Neural crest cell (in vitro differentiated cells): ENCODE measurements at regions not wholly inside any gene's neighbourhood (a gene's known extent, or its start where the extent isn't known, plus 50 kb on each side); places are given as distances from the start of the nearest gene placed in this dataset.

Experiments used
- DNase-seq: peaks from one replicate; pipeline ENCODE4 v3.0.0; 2021; ENCODE audit warnings: low read depth, mixed read lengths, low spot score
- H3K27ac Mint-ChIP-seq: one replicate; pipeline ENCODE4 v1.8.0; 2021; ENCODE audit warnings: mild to moderate bottlenecking, mixed read lengths; ENCODE audit not compliant: unreplicated experiment
- H3K27me3 Mint-ChIP-seq: 2 replicates; pipeline ENCODE4 v1.8.0; 2021; ENCODE audit warnings: low read depth, mild to moderate bottlenecking, mixed read lengths
- H3K36me3 Mint-ChIP-seq: 2 replicates; pipeline ENCODE4 v1.8.0; 2021; ENCODE audit warnings: low read depth, mild to moderate bottlenecking, mixed read lengths
- H3K4me1 Mint-ChIP-seq: 2 replicates; pipeline ENCODE4 v1.8.0; 2021; ENCODE audit warnings: mixed read lengths
- H3K4me3 Mint-ChIP-seq: one replicate; pipeline ENCODE4 v1.8.0; 2021; ENCODE audit warnings: mild to moderate bottlenecking, mixed read lengths
- H3K9me3 Mint-ChIP-seq: 2 replicates; pipeline ENCODE4 v1.8.0; 2021; ENCODE audit warnings: mixed read lengths
- TF ChIP-seq, protein P1 (sequence below): fragments of 200-600 bp; sonication (generic); conservative IDR thresholded peaks from 2 replicates; pipeline ENCODE4 v1.5.0; 2021; ENCODE audit warnings: antibody characterized with exemption, mild to moderate bottlenecking

DNA sequence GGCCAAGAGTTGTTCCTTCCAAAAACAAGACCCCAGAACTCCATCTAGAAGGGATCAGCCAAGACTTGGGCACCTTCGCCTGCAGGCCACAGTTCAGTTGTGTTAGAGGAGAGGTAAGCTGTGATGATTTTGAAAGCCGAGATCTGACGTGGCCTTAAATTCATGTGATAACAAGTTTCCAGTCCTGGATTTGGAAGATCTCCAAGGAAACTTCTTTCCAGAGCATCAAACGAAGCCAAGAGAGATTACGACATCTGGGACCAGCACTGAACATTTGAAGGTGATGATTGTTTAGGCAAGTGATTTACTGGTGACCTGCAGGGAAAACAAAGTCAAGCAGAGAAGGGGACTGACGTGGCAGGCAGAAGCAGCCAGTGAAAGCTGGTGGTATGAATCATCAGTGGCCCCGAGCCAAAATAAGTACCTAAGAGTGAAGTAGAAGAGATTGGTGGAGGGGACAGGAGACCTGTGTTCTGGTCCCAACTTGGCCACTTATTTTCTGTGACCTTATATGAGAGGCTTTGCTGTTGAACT, 339.0 kb upstream of the PROK2 start:
- H3K27me3 Mint-ChIP-seq: peaks cover 2% of the 10 kb centered on the region
- no peak overlapping the region for H3K27ac Mint-ChIP-seq
- H3K36me3 Mint-ChIP-seq: no peaks in the 10 kb centered on the region
- no peak overlapping the region for H3K4me3 Mint-ChIP-seq
- no peaks in the 10 kb centered on the region for H3K9me3 Mint-ChIP-seq
- DNase-seq: no peak
- no peaks in the 10 kb centered on the region for H3K4me1 Mint-ChIP-seq
- TF ChIP-seq, protein P1, sequence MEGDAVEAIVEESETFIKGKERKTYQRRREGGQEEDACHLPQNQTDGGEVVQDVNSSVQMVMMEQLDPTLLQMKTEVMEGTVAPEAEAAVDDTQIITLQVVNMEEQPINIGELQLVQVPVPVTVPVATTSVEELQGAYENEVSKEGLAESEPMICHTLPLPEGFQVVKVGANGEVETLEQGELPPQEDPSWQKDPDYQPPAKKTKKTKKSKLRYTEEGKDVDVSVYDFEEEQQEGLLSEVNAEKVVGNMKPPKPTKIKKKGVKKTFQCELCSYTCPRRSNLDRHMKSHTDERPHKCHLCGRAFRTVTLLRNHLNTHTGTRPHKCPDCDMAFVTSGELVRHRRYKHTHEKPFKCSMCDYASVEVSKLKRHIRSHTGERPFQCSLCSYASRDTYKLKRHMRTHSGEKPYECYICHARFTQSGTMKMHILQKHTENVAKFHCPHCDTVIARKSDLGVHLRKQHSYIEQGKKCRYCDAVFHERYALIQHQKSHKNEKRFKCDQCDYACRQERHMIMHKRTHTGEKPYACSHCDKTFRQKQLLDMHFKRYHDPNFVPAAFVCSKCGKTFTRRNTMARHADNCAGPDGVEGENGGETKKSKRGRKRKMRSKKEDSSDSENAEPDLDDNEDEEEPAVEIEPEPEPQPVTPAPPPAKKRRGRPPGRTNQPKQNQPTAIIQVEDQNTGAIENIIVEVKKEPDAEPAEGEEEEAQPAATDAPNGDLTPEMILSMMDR: no peak

DNA sequence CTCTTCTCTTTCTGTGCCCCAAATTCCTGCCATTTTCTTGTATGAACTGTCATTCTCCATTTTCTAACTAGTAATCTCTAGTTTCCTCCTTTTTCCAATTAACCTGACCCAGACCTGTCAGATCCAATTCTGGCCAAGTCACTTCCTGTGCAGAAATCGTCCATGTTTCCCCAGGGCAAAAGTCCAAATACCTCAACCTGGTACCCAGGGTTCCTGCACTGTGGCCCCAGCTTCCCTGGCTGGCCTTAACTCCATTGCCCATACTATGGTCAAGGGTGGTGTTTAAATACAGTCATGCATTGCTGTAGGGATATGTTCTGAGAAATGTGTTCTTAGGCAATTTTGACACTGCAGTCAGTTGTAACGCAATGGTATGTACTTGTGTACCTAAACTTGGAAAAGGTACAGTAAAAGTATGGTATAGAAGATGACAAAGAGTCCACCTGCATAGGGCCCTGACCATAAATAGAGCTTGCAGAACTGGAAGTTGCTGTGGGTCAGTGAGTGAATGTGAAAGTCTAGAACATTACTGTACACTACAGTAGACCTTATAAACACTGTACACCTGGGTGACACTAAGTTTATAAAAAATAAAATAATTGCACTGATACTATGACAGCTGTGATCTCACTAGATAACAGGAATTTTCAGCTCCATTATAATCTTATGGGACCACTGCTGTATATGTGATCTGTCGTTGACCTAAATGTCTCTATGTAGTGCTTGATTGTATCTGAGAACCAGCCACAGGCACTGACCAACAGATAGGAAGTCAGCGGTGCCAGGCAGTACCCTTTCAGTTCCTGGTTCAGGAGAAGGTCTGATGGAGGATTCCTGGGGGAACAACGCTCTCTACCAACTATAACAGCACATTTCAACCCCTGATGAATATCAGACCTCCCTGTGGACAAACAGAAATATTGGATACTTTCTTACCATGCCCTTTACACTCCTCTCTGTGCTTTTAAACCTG, 336.1 kb upstream of the PROK2 start:
- no peak for DNase-seq
- Mint-ChIP-seq H3K4me3 (no peak overlapping the region), H3K27me3 (no peaks in the 10 kb centered on the region), H3K27ac (no peak overlapping the region), H3K36me3 (no peaks in the 10 kb centered on the region), H3K4me1 (no peaks in the 10 kb centered on the region), H3K9me3 (no peaks in the 10 kb centered on the region)
- TF ChIP-seq, protein P1: no peak

DNA sequence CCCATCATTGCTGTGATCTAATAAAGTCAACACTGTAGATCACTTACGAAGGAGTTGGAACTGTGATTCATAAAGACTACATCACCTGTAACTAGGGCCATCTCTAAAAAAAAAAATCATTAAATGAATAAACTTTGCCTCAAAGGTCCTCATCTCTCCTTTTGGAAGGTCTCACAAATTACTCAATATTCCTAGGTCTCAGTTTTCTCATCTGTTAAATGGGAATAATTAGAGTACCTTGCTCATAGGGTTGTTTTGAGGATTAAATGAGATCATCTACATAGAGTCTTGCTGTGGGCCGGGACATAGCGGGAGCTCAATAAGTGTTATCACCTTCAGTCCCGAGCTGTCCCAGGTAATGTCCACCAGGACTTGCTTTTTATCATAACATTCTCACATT, 335.1 kb upstream of the PROK2 start:
- TF ChIP-seq, protein P1: no peak
- Mint-ChIP-seq H3K4me3 (no peak overlapping the region), H3K27ac (no peak overlapping the region), H3K27me3 (no peaks in the 10 kb centered on the region), H3K36me3 (no peaks in the 10 kb centered on the region), H3K4me1 (no peaks in the 10 kb centered on the region), H3K9me3 (no peaks in the 10 kb centered on the region)
- no peak for DNase-seq

DNA sequence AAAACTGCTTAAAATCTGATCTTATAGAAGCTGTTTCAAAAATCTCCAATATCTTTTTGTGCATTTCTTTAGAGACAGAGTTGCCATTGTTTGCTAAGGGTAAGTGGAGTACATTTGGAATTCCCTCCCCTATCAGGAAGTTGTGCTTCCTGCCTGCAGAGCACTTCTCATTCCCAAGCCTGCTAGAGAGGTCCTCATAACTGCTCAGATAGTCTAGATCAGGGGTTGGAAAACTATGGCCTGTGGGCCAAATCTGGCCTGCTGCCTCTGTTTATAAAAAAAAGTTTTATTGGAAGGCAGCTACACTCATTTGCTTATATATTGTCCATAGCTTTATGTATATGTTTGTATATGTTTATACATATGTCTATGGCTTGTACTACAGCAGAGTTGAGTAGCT, 333.7 kb upstream of the PROK2 start:
- H3K4me1 Mint-ChIP-seq: no peaks in the 10 kb centered on the region
- H3K9me3 Mint-ChIP-seq: no peaks in the 10 kb centered on the region
- no peak for DNase-seq
- H3K27ac Mint-ChIP-seq: no peak overlapping the region
- no peaks in the 10 kb centered on the region for H3K36me3 Mint-ChIP-seq
- peaks cover 2% of the 10 kb centered on the region for H3K27me3 Mint-ChIP-seq
- no peak overlapping the region for H3K4me3 Mint-ChIP-seq
- TF ChIP-seq, protein P1: no peak

DNA sequence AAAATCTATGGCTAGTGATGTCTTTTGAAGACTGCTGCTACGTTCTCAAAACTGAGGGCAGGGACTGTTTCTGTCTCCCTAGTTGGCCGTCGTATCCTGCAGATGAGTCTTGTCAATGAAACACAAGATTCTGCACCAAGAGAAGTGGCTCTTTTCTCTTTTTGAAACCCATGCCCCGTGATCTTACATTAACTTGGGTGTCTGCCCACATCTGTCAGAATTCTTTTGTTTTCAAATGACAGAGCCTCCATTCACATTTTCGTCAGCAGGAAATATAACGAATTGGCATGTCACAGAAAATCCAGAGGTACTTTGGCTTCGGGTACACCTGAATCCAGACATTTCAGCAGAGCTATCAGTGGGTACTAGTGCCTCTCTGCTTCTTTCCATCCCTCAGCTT, 331.3 kb upstream of the PROK2 start:
- TF ChIP-seq, protein P1: no peak
- DNase-seq: no peak
- Mint-ChIP-seq H3K27ac (no peak overlapping the region), H3K4me3 (no peak overlapping the region), H3K27me3 (peaks cover 13% of the 10 kb centered on the region), H3K4me1 (no peaks in the 10 kb centered on the region), H3K36me3 (no peaks in the 10 kb centered on the region), H3K9me3 (no peaks in the 10 kb centered on the region)
